ENCODE measurements at regions not wholly inside any gene's neighbourhood (a gene's known extent, or its start where the extent isn't known, plus 50 kb on each side); places are given as distances from the start of the nearest gene placed in this dataset.

GRCh38 chr16:22670551-22671041, 143.4 kb upstream of the HS3ST2 start (continued):
- TF ChIP-seq, protein P1, sequence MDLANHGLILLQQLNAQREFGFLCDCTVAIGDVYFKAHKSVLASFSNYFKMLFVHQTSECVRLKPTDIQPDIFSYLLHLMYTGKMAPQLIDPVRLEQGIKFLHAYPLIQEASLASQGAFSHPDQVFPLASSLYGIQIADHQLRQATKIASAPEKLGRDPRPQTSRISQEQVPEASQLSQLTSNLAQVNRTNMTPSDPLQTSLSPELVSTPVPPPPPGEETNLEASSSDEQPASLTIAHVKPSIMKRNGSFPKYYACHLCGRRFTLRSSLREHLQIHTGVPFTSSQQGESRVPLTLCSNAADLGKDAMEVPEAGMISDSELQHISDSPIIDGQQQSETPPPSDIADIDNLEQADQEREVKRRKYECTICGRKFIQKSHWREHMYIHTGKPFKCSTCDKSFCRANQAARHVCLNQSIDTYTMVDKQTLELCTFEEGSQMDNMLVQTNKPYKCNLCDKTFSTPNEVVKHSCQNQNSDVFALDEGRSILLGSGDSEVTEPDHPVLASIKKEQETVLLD (IDR thresholded peaks at IDR 0.05) = no peak
- TF ChIP-seq CBFA2T3 (IDR thresholded peaks at IDR 0.05) (no peak), HSF4 (CRISPR knock-in tag; IDR thresholded peaks at IDR 0.05; ENCODE audit: borderline replicate concordance) (no peak), ZNF655 (CRISPR knock-in tag; IDR thresholded peaks at IDR 0.05) (no peak), TOE1 (IDR thresholded peaks at IDR 0.05; ENCODE audit: borderline replicate concordance) (peak; percentile 97), TOE1 (CRISPR knock-in tag; IDR thresholded peaks at IDR 0.05; ENCODE audit: borderline replicate concordance, low read depth) (no peak), NFE2L1 (tag; IDR thresholded peaks at IDR 0.05; ENCODE audit: borderline replicate concordance, low read depth) (no peak), SNIP1 (IDR thresholded peaks at IDR 0.05; ENCODE audit: low read depth) (no peak), ZNF408 (CRISPR knock-in tag; IDR thresholded peaks at IDR 0.05; ENCODE audit: low read depth) (no peak), RBM25 (IDR thresholded peaks at IDR 0.05; ENCODE audit: low read depth, low read length, severe bottlenecking) (peak; percentile 47), PHF21A (IDR thresholded peaks at IDR 0.05; ENCODE audit: borderline replicate concordance, low read depth) (no peak), ZNF584 (CRISPR knock-in tag; IDR thresholded peaks at IDR 0.05; ENCODE audit: low read depth) (no peak)
- TF ChIP-seq, protein P2, sequence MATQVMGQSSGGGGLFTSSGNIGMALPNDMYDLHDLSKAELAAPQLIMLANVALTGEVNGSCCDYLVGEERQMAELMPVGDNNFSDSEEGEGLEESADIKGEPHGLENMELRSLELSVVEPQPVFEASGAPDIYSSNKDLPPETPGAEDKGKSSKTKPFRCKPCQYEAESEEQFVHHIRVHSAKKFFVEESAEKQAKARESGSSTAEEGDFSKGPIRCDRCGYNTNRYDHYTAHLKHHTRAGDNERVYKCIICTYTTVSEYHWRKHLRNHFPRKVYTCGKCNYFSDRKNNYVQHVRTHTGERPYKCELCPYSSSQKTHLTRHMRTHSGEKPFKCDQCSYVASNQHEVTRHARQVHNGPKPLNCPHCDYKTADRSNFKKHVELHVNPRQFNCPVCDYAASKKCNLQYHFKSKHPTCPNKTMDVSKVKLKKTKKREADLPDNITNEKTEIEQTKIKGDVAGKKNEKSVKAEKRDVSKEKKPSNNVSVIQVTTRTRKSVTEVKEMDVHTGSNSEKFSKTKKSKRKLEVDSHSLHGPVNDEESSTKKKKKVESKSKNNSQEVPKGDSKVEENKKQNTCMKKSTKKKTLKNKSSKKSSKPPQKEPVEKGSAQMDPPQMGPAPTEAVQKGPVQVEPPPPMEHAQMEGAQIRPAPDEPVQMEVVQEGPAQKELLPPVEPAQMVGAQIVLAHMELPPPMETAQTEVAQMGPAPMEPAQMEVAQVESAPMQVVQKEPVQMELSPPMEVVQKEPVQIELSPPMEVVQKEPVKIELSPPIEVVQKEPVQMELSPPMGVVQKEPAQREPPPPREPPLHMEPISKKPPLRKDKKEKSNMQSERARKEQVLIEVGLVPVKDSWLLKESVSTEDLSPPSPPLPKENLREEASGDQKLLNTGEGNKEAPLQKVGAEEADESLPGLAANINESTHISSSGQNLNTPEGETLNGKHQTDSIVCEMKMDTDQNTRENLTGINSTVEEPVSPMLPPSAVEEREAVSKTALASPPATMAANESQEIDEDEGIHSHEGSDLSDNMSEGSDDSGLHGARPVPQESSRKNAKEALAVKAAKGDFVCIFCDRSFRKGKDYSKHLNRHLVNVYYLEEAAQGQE (IDR thresholded peaks at IDR 0.05; ENCODE audit: borderline replicate concordance) = peak; percentile 48; the same call in 1 of the 2 replicates
- TF ChIP-seq, protein P2 (CRISPR knock-in tag; IDR thresholded peaks at IDR 0.05; ENCODE audit: low read depth) = no peak
- TF ChIP-seq, protein P3, sequence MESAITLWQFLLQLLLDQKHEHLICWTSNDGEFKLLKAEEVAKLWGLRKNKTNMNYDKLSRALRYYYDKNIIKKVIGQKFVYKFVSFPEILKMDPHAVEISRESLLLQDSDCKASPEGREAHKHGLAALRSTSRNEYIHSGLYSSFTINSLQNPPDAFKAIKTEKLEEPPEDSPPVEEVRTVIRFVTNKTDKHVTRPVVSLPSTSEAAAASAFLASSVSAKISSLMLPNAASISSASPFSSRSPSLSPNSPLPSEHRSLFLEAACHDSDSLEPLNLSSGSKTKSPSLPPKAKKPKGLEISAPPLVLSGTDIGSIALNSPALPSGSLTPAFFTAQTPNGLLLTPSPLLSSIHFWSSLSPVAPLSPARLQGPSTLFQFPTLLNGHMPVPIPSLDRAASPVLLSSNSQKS (CRISPR knock-in tag; IDR thresholded peaks at IDR 0.05) = no peak

All from K562 (cell line).